CD4-positive, alpha-beta T cell treated with Interleukin-17A for 4 hours (primary cell): ENCODE measurements at regions not wholly inside any gene's neighbourhood (a gene's known extent, or its start where the extent isn't known, plus 50 kb on each side); places are given as distances from the start of the nearest gene placed in this dataset.

ENCODE experiments used
- DNase-seq: peaks from one replicate; pipeline ENCODE4 v3.0.0-alpha.2; 2020; ENCODE audit warnings: mixed read lengths

DNA sequence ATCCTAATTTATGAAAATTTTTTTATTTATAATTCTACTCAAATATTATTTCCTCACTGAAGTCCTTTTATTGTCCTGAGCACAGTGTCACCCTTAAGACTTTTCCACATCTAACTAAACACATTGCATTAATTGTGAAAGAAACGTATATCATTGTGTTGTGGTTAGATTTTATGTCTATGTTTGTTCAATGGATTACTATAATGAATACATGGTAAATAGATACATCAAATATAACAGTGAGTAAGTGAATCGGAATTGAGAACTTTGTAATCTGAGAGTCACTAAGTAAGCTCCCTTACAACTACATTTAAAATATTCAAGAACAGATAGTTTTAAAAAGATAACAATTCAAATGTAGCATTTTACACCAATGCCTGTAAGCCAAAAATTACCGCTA lies 417.6 kb upstream of the PCDH20 start:
- DNase-seq = no peak

DNA sequence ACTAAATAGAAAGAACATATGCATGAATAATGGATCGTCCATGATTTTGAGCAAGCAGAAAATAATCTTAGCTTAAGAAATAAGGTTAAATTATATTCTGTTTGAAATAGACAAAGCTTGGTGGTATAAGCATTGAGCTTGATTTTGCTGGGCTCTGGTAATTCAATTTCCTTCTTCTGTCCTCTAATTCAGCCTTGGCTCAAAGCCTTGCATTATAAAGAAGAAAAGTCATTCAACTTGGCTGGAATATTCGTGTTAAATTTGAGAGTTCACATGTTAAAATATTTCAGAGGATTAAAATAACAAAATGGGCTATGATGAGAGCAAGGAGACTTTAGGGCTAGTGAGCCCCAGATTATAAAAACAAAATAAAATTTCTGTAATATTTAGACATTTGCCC lies 415.4 kb upstream of the PCDH20 start:
- no peak for DNase-seq

DNA sequence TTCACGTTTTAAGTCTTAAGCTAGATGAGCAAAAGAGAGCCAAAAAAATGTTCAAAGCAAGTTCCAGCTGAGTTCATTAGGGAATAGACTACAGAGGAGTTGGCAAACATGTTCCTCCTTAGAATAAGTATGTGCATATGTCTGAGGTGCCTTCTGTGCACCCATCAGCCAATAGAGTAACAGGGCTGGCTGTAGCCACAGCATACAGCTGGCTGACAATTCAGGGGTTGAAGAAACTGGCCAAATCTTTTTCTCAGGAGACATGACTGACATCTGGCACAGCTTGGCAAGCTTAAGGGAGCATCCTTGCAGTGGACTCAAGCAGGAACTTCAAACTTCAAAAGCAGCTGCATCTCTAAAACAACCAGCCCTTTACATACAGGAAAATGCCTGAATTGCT lies 414.8 kb upstream of the PCDH20 start:
- DNase-seq = no peak

DNA sequence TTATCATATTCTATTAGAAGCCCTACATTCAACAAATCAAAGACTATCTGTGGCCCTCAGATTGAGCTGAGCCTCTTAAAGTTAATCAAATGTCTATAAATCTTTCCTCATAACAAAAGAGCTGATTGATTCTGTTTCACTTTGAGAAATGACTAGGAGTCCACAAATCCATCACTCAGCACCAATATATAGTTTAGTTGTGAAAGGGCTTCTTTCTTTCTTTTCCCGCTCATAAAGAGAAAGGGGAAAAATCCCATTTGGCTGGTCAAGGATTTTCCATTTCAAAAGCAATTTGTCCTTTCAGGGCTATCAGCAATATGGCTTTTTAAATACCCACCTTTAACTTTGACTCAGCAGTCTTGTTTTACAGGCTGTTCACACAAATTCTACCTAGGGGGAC lies 408.5 kb upstream of the PCDH20 start:
- no peak for DNase-seq

DNA sequence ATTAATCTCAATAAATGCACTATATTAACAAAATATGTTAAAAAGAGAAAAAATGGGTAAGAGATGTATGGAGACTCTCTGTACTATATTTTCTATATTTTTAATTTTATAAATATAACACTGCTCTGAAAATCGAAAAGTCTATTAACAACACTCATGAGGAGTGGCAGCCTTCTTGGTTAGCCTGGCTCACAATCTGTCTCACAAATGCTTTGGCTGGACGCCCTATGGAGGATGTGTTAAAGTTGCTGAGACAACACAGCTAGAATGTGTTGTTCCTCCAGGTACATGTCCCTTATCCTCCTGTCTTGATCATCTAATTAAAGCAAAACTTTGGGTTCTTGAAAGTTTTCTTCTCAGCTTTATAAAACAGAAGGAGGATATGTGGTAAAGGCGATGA lies 396.6 kb upstream of the PCDH20 start:
- no peak for DNase-seq

DNA sequence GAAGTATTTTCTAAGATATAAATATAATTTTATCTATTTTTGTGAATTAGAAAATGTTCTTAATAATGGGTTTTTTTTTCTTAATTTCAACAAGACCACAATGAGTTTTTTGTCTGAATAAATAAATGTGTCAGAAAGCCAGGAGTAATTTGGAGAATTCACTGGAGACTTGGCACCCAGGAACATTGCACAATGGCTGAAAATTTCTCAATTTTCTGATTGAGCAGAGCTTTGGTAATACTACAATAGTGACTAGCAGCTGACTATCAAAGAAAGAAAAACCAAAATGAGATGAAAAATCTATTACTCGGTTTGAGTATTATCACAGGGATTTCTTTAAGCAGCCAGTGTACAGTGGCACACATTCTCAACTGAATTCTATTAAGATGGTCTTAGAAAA lies 394.4 kb upstream of the PCDH20 start:
- DNase-seq = no peak

DNA sequence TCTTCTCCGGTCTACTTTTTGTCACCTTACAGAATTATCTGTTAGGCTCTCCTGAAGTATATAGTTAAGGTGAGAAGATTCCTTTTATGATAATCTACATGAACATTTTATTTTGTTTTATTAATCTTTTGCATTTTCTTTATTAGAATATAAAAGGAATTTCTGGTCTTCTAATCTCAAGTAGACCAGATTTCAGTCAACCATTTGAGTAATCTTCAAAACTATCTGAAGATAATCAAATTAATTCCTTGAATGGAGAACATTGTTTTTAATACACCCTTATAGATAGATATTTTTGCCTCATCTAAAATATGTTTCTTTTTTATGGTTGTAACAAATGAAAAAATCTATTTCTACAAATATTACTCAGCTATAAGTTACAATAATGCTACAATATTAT lies 381.7 kb upstream of the PCDH20 start:
- DNase-seq = no peak

DNA sequence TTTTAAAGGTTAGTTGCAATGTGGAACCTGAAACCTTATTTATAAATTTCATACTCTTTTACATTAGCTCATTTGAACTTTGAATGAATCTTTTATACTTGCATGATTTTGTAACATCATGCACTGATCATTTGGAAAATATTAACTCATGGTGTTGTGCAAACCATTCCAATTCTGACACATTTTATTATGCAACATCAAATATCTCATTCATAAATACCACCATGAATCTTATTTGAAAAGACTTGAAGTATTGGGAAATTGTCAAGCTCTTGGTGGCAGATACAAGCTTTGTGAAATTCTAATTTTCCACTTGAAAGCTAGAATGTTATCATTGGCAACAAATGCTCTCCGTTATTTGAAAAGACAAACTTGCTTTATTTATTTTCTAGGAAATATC lies 379.9 kb upstream of the PCDH20 start:
- DNase-seq = no peak

DNA sequence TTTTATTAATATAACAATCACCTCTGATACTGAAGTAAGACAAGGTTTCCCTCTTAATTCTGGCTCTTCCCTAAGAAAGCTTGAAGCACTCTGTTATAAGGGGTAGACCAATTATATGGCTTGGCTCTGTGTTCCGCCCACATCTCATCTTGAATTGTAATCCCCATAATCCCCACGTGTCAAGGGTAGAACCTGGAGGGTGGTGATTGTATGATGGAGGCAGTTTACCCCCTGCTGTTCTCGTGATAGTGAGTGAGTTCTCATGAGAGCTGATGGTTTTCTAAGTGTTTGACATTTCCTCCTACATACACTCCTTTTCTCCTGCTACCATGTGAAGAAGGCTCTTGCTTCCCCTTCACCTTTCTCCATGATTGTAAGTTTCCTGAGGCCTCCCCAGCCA lies 363.8 kb upstream of the PCDH20 start:
- DNase-seq = no peak

DNA sequence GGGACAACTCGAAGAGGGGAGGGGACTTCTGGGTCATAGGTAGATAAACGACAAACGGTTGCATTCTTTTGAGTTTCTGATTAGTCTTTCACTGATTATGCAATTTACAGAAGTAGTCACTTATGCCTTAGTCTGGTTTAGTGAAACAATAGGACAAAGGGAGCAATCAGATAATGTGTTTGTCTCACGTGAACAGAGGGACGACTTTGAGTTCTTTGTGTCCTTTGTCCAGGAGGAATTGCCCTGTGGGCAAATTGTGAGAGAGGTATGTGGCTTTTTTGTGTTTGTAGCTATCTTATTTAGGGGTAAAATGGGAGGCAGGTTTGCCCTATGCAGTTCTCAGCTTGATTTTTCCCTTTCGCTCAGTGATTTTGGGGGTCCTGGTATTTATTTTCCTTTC lies 362.9 kb upstream of the PCDH20 start:
- no peak for DNase-seq

DNA sequence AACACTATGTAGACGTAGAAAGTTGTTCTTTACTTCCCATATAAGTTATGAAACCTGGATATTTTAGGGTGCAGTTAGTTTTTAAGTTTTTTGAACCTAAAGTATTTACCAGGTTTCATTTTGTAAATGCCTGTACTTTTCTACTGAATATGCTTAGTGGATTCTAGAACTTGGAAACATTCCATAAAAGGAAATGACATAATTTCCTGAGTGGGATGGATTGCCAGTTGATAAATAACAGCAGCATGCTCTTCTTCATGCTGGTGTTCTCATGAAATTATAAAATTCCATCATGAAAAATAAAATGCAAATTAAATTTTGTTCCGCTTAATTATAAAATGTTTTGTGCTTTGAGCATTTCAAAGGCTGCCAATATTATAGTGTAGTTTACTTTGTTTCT lies 362.2 kb upstream of the PCDH20 start:
- no peak for DNase-seq

DNA sequence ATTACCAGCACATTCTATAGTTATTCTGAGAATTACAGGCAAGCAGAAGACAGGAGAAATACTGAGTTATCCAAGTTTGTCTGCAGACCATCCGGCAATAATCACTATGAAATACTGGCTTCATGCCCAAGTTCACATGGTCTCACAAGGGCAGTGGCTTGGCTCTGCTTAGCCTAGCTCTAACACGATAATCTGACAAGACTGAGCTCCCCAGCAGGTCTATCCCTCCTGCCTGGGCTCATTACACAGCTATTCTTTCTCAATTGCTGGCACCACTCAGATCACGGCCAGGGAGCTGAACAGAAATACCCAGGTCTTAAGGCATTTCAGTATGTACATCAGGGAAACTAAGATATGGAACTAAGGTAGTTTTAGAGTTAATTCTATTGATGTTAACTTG lies 361.6 kb upstream of the PCDH20 start:
- no peak for DNase-seq

DNA sequence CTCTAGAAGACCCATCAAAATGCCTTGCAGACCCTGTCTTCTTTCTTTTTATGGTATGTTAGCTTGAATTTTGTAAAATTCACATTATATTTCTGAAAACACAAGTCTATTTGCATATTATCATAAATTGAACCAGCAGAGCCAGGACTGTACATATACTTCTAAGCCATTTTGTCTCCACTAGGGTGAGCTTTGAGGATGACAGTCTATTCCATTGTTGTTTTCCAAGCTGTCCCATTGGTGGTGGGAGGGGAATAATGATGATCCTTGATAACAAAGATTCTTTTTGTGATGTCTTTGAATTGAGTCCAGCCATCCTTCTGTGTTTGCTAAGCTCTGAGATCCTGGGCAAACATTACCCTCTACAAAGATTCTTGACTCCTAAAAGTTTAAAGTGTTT lies 359.3 kb upstream of the PCDH20 start:
- no peak for DNase-seq

DNA sequence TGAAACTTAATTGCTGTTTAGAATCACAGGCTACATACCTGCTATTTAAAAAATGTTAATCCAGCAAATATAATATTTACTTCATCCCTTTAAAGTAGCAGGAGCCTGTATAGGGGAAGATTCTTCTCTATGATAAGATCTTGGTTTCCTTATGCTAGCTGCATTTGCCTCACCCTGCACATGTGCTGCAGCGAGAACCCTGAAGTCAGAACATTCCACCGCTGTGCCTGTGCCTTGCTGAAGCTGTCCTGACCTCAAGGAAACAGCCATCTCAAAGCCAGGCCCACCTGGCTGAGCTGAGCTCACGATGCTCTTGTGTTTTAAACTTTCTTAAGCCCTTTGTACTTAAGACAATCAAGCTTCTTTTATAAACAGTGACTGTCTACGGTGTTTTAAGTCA lies 355.0 kb upstream of the PCDH20 start:
- DNase-seq = no peak

DNA sequence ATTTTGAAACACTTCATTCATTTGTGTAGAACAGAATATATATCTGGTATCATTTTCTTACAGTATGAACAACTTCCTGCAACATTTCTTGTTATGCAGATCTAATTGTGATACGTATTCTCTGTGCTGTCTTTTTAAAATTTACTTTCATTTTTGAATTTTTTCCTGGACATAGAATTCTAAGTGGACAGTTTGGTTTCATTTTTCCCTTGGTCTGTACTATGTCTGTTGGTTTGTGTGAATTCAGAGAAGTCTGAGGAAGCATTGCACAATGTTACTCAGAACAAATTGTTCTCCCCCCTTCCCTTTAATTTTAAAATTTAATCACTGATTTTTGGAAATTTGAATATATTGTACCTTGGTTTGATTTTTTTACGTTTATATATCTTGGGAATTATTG lies 352.5 kb upstream of the PCDH20 start:
- no peak for DNase-seq

DNA sequence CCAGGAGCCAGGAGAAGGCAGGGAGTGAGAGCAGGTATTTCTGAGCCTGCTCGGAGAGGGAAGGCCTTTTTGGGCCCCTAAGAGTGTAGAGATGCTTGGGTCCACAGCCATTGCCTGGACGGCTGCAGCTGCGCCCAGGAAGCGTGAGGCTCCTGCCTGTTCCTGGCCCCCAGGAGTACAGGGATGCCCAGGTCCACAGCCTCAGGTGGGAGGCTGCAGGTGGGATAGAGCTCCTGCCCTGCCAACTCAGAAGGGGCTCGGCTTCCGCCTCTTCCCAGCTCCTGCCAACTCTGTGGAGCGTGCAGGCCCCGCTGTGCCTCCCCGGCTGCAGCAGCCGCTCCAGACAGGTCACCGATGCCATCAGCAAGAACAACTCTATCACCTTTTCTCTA lies 351.0 kb upstream of the PCDH20 start:
- no peak for DNase-seq

DNA sequence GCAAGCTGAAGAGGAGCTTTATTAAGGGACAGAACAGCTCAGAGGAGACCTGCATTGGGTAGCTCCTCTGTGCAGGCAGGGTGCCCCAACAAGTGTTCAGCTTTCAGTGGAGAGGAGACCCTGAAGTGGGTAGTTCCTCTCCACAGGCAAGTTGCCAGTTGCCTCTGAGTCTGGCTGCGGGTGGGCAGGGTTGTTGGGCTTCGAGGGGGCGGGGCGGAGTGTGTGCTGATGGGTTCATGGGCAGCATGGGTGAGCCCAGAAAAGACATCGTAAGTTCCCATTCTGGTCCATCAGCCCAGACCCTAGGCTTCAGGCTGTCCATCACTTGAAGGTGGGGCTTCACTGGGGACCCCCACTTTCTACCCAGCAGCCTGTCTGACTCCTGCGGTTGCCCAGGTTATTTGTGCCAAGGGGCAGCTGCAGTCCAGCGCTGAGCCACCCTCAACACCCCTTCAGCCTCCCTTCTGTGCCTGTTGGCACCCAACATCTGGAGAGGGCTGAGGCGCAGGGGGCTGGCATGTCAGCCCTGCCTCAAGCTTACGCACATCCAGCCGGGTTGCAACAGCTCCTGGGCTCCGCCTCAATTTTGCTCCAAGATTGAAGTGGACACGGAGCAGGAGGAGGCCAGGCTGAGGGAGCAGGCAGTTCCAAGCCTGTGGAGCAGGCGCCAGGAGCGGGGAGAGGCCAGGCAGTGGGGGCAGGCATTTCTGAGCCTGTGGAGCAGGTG lies 350.5 kb upstream of the PCDH20 start:
- no peak for DNase-seq

DNA sequence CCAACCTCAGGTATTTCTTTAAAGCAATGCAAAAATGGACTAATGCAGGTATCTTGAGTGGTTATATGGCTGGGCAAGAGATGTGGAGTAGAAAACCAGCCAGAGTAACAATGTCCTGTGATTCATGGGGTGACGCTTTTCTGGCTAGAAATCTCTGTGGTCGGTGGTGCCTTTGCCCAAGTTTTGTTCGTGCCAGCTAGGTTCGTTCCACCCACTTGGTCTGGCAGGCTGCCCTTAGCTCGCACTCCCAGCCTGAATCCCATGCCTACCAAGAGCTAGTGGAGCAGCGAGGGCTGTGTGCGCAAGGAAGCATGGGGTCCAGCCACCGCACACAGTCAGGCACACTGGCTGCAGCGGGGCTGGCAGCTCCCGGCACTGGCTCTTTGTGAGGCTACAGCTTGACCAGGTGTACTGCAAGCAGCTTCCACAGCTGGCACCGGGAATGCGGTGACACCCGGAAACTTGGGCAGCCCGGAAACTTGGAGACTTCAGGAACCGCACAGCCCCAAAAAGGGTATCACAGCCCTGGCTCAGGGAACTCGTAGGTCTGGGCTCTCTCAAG lies 349.6 kb upstream of the PCDH20 start:
- no peak for DNase-seq

DNA sequence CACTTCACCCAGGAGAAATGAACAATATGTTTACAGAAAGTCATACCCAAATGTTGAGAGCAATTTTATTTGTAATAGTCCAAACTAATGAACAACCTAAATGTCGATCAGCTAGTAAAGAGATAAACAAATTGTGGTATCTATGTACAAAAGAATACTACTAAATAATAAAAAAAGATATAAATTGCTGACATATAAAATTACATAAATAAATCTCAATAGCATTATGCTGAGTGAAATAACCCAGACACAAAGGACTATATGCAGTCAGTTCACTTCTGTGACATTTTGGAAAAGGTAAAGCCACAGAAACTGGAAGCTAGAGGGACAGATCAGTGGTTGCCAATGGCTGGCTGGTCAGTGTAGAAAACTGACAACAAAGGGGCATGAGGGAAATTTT lies 346.0 kb upstream of the PCDH20 start:
- no peak for DNase-seq

DNA sequence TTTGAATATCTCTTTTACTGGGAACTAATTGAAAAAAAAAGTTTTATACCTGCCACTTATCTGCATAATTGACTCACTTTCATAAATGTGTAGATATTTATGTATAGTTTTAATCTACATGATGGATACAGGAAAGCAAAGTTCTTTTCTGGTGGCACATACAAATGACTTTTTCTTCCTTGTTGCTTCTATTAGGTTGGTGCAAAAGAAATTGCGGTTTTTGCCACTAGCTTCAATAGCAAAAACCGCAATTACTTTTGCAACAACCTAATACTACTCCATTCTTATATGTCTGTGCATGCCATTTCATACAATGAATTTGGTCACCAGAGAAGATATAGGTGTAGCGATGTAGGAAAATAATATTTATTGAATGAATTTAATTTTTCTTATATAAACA lies 344.5 kb upstream of the PCDH20 start:
- no peak for DNase-seq

DNA sequence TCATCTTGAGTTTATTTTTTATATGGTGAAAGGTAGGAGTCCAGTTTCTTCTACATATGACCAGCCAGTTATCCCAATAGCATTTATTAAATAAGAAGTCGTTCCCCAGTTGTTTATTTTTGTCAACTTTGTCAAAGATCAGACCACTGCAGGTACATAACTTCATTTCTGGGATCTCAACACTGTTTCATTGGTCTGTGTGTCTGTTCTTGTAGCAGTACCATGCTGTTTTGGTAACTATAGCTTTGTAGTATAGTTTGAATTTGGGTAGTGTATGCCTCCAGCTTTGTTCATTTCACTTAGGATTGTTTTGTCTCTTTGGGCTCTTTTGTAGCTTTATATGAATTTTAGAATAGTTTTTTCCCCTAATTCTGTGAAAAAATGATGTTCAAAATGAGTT lies 340.4 kb upstream of the PCDH20 start:
- no peak for DNase-seq

DNA sequence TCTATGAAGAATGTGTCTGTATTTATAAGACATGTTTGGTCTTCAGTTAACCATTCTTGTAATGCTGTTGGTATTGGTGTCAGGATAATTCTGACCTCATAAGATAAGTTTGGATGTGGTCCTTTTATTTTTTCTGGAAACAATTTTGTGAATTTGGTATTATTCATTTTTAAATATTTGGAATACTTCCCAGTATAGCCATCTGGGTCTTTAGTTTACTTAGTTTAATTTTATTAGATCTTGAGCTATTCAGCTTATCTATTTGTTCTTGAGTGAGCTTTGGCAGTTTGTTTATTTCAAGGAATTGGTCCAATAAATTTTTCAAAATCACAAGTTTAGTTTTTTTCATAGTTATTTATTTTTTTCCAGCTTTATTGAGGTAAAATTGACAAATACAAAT lies 335.4 kb upstream of the PCDH20 start:
- DNase-seq = no peak

DNA sequence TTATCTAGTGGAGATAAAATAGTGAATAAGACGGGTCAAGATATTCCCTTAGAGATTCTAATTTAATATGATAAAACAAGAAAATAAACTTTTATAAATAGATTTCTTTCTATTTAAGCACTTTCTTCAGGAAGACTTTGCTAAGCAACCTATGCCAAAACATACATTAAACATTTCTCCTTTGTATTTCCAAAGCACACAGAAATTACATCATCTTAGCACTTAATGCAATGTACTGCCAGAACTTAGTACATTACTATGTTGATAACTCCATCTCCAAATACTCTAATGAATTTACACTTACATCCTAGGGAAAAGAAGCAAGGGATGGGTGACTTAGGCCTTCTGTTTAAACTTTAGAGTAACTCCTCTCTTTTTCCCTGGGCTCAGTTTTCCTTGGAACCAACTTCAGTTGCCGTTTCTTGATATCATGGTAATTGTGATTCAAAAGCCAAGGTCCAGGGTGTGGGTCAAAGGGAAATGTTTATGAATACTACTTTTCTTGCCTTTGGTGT lies 322.6 kb upstream of the PCDH20 start:
- no peak for DNase-seq

DNA sequence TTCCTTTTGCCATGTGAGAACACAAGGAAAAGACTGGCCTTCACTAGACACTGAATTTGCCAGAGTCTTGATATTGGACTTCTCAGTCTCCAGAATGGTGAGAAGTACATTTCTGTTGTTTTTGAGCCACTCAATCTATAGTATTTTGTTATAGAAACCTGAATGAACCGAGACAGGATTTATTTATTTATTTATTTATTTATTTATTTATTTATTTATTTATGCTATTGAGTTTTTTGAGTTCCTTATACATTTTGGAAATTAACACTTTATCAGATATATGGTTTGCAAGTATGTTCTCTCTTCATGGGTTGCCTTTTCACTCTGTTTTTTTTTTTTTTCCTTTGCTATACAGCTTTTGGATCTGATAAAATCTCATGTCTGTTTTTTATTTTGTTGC lies 319.0 kb upstream of the PCDH20 start:
- no peak for DNase-seq

DNA sequence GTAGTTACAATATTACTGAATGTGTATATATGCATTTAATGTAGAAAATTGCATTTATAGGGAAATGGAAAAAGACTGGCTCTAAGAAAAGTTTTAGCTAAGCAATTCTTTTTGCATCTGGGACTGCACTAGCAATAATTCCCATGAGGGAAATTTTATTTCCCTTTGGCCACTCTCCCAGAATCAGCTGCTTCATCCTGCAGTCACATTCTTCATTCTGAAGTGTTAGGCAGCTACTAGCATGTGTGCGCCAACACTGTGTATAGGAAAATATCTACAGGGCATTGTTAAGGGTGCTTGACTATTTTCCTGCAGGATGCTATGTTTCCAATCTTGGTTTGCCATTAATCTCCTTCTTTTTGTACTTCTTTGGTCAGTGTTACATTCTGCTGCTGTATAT lies 312.8 kb upstream of the PCDH20 start:
- DNase-seq = no peak
